HG02981 (cell line): ENCODE measurements at regions not wholly inside any gene's neighbourhood (a gene's known extent, or its start where the extent isn't known, plus 50 kb on each side); places are given as distances from the start of the nearest gene placed in this dataset.
A peak's percentile ranks its signal among the peaks of the same experiment; 100 is the strongest.

Experiments
- ATAC-seq: cut with Tn5 transposase; IDR thresholded peaks from one replicate; pipeline ENCODE4 v1.9.1; 2021; ENCODE audit warnings: mild to moderate bottlenecking, moderate library complexity; ENCODE audit not compliant: unreplicated experiment

DNA sequence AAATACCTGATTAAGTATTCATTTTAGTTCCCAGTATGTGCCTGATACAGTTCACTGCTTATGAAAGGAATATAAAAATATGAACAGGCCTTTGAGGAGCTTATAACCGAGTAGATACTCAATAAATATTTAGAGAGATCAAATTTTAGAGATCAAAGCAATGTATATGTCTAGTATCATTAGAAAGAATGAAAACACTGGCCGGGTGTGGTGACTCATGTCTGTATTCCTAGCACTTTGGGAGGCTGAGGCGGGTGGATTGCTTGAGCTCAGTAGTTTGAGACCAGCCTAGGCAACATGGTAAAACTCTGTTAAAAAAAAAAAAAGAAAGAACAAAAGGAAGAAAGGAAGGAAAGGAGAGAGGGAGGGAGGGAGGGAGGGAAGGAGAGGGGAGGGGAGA is 113.2 kb upstream of the EEA1 start:
- ATAC-seq, result no peak

DNA sequence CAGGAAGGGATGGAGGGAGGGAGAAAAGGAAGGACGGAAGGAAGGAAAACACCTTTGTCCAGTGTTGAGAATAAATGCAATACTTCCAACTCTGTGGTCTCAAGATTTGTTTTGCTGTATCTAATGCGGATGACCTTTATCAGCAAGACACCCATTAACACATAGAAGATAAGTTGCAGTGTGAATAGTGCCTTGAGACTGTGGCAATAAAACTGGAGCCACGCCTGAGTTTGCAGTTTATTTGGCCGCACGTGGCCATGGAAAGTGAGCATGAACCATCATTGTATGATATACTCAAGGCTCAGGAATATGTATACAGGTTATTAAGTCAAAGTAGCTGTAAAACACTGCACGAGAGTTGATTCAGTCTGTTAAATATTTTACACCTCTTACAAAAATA is 113.6 kb upstream of the EEA1 start:
- ATAC-seq, result no peak

DNA sequence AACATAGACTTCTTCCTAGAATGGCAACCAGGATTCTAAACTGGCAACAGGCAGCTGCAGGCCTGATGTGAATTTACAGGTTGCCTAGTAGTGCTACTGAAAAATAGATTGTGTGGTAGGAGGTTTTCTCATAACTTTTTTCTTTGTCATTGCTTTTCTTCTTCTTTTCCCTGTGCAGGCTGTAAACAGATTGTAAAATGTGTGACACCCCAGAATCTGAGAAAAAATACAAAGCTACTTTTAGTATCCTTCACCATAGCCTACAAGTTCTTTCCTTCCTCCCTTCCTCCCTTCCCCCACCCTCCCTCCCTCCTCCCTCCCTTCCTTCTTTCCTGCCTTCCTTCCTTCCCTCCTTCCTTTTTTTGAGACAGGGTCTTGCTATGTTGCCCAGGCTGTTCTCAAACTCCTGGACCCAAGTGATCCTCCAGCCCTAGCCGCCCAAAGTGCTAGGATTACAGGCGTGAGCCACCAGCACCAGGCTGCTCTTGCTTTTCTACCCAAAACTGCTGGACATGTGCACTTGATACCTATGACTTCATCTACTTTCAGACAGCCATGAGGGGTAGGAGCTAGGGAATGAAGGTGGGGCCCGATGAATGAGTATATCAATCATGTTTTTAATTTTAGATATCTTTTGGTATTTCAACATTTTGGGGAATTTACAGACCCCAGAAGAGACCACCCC is 114.2 kb upstream of the EEA1 start:
- no peak for ATAC-seq

DNA sequence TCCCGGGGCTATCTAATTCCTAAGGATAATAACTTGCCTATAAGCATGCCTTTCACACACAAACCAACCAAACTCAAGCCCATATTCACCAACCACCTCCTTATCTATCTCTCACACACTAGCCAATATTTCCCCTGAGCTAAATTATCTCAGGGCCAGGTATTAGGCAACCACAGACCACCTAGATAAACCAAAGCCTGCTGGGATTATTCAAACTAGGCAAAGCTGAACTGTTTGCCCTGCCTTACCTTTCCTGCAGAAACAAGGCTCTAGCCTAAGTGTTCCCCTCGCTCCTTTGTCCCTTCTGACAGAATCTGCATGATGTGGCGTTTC is 114.7 kb upstream of the EEA1 start:
- no peak for ATAC-seq

DNA sequence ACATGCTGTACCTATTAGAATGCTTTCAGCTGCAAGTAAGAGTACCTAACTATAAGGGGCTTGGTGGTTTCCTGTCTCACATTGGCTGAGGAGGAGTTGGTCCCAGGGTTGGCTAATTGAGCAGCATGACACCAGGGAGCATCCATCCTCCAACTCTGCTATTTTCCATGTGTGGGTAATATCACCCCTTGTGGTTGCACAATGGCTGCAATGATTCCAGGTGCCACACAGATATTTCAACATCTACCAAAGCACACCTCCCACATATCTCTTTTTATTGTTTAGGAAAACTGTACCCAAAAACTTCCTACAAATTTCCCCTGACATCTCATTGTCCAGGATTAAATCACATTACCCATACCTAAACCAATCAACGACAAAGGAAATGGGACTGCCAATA is 118.0 kb upstream of the EEA1 start:
- ATAC-seq, result no peak

DNA sequence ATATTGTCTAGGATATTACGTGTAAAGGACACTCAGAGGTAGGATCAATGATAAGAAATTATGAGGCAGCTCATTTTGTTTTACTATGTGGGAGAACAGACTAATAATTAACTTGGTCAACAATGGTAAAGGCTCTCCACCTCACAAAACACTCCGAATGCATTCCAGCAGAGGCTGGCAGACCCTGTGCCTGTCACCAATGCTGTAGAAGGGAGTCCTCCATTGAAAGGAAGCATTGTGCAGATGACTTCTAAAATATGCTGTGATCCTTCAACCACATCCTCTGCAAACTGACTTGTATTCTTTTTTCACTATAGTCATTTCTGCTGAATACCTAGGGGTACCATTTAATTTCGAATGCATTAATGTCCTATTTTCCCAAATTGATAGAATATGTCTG is 119.6 kb upstream of the EEA1 start:
- ATAC-seq, result no peak

DNA sequence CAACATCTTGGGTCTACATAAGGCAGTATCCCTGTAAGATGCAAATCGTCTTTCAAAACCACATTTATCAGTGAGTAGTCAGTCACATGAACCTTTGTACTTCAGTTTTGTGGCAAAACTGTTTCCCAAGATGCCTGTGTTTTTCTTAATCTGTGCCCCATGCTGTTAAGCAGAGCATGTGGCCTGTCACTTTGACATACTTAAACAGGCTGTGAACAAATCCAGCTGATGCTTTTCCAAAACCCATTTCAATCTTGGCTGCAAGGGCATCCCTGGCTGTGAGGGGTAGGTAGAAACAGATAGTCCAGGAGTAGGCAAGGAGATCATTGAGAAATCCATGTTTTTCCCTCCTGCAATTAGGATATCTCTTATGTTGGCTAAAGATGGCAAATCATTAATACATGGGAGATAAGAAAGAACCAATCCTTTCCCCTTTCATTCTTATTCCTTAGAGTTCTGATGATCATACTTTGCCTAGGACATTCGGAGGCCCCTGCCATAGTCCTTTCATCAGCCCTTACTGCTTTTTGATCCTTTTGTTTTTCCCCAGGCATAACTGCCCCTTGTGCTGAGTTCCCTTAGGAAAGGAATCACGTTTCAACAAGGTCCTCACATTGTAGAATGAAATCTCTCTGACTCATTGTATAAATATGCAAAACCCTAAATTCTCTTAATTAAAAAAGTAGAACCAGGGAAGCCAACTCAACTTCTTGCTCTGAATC is 121.1 kb upstream of the EEA1 start:
- ATAC-seq, result no peak

DNA sequence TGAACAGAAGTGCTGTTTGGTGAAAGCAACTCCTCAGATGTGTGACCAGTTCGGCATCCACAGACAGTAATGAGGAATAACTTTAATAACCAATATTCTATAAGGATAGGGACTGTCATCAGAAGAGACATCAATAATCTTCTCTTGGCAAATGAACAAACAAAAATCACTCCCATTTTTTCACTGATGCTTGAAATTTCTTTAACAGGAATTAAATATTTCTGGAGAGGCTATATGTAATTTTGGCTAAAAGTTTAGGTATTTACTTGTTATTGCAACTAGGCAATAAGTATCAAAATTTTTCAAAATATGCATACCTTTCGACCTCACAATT is 121.6 kb upstream of the EEA1 start:
- ATAC-seq, result no peak

DNA sequence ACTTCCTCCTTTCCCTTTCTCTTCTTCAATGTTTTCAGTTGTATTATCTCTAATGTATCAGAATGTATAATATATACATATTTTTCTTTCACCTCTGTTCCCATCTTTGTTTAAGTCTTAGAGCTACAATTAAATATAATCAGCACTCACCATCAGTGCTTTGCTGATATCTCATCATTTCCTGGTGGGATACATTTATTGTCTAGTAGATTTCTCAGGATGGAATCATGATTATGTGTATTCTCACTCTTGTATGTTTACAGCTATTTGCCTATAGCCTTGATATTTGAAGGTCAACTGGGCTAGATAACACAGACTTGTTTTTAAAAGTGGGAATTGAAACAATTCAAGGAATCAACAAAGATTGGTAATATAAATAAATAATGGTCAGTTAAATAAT is 124.9 kb upstream of the EEA1 start:
- no peak for ATAC-seq

DNA sequence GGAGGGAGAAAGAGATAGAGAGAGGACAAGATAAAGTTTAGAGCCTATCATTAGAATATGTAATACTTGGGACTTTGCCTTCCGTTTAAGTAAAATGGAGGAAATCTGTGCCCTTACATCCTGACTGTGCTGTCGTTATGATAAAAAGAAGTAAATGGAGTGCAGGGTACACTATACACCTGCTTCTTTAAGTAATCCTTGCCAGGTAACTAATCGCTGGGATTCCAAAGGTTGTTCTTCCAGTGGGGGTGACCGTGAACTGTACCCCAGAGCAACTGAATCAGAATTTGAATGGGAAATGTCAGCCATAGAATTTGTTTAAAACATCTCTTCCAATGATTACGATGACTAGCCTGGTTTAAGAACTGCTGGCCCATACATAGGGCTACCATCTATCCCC is 126.1 kb upstream of the EEA1 start:
- no peak for ATAC-seq

DNA sequence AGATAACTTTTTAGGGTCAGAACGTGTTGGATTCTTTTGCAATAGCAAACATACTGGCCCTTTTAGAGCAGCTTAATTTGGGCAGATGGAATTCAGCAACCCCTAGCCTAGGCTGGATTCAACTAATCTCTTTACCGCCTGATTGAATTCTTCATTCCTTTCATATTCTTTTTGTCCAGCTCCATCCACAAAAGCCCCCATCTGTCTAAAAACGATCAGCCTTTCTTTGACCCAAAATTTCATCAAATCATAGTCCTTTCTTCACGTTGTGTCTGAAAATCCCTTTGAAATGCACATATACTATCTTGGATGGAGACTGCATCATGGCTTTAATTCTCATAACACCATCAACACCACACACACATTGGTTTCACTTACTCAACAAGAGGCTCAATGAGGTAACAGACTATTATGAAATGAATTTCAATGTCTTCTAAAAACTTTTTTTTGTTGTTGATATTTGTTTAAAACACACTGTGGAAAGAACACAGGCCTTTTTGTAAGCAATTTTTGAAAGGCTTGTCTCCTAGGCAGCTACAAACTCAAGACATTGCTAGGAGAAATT is 128.0 kb upstream of the EEA1 start:
- ATAC-seq, result no peak

DNA sequence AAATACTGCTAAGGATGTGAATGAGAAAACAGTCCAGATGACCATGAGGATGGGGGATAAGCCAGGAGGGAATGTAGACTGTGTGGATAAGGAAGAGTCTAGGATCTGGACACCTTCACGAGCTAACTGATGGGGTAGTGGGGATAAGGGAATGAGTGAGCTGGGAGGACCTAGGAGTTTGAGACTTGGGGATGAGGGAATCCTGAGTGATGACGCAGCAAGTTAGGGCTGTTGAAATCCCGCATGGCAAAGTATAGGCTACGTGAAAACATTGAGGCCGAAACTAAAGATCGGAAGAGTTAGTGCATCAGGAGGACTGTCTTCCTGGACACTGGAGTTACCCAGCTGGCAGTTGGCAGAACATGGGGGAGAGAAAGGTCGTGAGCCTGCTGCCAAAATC is 129.2 kb upstream of the EEA1 start:
- ATAC-seq, result no peak

DNA sequence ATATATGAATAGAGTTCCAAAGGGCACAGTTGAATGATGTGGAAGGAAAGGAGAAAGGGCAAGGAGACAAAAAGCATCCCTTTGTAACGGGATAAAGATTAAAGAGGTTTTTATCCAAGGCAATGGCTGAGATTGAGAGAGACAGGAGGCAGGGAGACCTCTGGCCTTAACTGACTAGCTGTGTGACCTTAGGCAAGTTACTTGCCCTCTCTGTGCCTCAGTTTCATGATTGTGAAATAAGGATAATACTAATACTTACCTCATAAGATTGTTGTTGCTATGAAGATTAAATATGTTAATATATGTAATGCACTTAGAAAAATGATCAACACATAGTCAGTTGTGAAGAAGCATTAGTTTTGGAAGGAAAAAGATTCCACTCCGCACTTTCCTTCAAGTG is 130.2 kb upstream of the EEA1 start:
- no peak for ATAC-seq

DNA sequence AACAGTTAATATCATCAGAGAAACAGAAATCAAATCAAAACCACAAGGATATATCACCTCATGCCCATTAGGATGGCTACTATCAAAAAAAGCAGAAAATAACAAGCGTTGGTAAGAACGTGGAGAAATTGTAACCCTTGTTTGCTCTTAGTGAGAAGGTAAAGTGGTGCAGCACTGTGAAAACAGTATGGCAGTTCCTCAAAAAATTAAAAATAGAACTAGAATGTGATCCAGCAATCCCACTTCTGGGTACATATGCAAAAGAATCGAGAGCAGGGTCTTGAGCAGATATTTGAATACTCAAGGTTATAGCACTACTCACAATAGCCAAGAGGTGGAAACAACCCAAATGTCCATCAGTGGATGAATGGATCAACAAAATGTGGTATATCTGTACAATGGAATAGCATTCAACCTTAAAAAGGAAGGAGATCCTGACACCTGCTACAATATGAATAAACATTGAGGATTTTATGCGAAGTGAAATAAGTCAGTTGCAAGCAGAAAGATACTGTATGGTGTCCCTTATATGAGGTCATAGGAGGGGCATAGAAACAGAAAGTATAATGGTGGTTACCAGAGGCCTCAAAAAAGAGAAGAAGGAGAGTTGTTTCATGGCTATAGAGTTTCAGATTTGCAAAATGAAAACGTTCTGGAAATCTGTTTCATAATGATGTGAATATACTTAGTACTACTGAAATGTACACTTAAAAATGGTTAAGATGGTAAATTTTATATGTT is 131.0 kb upstream of the EEA1 start:
- ATAC-seq, result peak; percentile 99

DNA sequence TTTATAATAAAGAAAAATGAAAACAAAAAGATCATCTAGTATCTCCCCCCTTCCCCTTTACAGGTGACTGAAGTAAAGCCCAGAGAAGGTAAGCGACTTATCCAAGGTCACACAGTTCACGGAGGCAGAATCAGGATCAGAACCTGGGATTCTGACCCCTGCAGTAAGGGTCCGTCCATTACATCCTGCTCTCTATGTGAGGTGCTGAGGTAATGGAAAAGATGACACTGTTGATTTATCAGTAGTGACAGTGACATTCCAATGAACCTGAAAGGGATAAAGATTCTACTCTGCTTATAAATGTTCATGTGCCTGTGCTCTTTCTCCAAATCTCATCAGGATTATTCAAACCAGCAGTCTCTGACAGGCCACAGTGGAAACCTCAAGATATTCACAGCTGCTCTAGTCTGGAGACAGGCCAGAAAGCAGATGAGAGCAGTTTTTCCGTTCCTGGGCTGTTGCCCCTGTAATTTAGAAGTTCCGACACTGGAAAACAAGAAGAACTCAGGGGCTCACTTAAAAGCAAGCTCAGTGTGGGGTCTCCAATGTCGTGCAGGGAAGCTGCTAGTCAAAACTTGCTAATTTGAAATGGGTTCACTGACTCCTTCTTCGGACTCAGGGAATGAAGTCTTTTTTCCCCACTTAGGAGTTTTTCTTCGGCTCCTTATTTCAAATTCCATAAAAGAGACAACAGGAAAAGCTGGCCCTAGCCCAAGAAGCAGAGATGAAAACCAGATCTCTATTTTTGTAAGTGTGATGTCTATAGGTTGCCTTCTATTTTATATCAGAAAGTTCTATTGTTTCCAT is 131.8 kb upstream of the EEA1 start:
- peak; percentile 24 for ATAC-seq

DNA sequence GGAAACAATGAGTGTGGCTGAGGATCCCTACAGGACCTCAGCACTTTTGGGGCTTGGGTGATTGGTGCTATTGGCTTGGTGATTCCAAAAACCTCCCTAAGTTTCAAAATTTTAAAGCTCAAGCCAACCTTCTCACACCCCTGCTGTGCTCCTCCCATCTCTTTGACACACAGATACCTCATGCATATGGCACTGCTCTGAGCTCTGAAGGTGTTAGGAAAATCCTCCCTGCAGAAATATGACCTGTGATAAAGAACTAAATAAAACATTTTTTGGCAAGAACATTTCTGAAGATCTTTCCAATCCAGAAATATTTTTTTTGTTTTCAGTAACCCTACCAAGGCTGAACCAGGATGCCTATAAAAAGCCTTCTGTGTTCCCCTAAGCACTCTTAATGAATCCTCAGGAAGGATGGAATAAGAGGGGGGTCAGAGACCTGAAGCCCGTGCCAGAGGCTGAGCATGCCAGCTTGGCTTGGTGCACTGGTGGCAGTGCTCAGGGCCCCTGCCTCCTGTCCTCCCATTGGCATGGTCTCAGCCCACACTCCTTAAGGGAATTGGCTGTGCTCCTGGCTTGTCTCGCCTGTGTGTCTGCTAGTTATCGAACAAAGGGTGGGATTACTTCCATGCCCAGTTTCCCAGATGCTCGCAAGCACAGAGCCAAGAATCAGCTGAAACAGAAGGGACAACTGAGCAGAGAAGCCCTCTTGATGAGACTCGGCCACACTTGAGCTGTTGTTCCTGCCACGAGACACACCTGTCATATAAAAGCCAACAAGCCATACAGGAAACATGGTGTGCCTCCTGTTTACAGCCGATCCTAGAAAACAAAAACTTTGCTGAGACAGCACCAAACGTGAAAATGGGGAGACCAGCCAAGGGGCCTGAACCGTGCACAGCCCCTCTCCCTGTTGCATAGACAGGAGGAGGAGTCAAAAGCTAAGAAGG is 132.7 kb upstream of the EEA1 start:
- no peak for ATAC-seq

DNA sequence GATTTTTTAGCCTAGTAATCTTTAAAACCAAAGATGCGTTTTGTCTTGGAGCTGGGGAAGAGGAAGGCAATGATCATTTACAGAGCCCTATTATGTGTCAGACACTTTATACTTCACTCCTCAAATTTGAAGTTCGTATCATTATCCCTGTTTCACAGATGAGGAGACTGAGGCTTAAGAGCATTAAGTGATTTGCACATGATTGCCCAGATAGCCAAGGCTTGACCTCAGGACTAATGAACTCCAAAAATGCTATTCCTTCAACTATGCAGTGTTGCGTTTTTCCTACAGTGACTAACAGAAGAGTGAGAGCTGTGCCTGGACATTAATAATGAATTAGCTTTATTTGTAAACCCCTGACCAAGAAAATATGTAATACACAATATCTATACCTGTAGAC is 136.8 kb upstream of the EEA1 start:
- no peak for ATAC-seq

DNA sequence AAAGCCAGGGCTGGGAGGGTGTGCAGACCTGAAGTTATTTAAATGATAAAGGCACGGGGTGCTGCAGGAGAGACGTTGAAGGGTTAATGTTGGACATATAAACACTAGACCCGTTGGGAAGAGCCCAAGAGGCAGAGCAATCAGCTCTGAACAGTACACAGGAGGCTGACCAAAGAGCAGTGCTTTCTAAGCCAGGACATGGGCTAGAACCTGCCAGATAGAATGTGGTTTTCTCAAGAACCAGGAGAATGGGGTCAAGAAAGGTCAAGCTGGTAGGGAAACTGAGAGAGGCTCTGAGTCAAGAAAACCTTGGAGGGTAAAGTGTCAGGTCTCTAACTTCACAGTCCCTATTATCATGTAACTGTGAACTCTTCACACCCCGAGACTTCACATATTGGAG is 143.2 kb upstream of the EEA1 start:
- ATAC-seq, result no peak

DNA sequence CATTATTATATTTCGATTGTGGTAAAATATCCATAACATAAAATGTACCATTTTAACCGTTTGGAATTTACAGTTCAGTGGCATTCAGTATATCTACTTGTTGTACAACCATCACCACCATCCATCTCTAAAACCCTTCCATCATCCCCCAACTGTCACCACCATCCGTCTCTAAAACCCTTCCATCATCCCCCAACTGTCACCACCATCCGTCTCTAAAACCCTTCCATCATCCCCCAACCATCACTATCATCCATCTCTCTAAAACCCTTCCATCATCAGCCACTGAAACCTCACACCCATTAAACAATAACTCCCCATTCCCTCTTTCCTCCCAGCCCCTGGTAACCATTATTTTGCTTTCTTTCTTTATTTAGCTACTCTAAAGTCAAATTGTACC is 144.2 kb upstream of the EEA1 start:
- ATAC-seq, result no peak

DNA sequence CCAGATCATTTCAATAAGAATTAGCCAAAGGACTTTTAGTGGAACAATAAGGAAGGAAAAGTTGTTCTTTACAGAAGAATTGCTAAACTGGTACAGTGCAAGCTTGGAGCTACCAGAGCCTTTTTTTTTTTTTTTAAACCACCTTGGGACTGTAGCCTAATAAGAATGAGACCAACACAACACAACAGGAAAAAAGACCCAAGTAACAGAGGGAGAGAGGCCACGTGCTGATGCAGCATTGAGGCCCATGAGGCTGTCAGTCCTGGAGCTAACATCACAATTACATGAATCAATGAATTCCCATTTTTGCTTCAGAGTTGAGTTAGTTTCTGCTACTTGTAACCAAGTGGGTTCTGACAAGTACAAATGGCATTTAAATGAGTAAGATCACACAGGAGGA is 149.0 kb upstream of the EEA1 start:
- no peak for ATAC-seq
